Sciatic nerve (tissue), 2 donors: ENCODE measurements at regions not wholly inside any gene's neighbourhood (a gene's known extent, or its start where the extent isn't known, plus 50 kb on each side); places are given as distances from the start of the nearest gene placed in this dataset.
"Not testable (repeated sequence)": the region's sequence is repeated elsewhere in the genome, so short reads cannot be mapped to it uniquely, and the experiment has no call there.

ENCODE experiments used
- ATAC-seq: fragments of 200-7000 bp; cut with Tn5 transposase; one replicate; pipeline ENCODE4 v1.9.1; 2020; ENCODE audit warnings: mild to moderate bottlenecking, moderate library complexity
- DNase-seq: peaks from one replicate; pipeline ENCODE4 v3.0.0-alpha.2; 2020; ENCODE audit warnings: low spot score
- intact Hi-C: fragments of 100-400 bp; cut with DNase I; formaldehyde crosslinking; loops from one replicate; pipeline ENCODE4 v1.14.2; 2022
- donor health status: DM: no; HTN: no; CAD: no.
- donor health status: DM: no; HTN: no; CAD: no.

DNA sequence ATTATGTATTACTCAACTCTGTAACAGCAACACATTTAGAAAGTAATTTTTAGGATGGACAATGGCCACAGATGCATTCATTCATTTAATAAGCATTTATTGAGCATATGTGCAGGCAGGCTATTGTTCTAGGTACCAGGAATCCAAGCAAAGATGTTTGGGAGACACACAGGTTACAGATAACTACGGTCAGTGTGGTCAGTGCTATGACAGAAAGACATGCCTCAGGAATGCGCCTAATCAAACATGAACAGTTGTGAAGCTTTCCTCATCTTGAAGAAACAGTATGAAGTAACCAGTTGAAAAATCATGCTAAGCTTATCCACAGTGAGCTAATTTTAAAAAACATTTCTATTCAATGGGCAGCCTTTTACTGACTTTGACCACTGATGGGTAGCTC, 155.4 kb upstream of the CCDC54 start:
- intact Hi-C loops: no loop called here
- ATAC-seq: no peak

DNA sequence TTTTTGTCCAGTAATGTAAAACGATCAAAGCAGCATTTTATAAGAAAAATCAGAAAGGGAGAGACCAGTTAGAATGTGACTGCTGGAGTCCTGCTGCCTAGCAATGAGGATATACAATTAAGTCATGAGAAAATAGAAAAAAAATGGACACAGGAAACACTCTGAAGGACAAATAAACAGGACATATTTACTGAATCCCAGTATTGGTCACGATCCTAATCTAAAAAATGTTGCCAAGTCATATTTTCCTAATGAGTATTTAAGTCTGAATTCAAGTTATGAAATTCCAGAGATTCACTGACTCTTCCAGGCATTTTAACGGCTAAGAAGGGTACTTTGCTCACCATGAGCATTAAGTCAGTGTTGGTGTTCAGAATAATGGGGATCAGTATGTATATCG, 154.3 kb upstream of the CCDC54 start:
- DNase-seq (no peak), ATAC-seq (no peak)
- intact Hi-C loops: no loop called here

More for the DNA sequence above, 155.4 kb upstream of the CCDC54 start:
- no peak for DNase-seq

DNA sequence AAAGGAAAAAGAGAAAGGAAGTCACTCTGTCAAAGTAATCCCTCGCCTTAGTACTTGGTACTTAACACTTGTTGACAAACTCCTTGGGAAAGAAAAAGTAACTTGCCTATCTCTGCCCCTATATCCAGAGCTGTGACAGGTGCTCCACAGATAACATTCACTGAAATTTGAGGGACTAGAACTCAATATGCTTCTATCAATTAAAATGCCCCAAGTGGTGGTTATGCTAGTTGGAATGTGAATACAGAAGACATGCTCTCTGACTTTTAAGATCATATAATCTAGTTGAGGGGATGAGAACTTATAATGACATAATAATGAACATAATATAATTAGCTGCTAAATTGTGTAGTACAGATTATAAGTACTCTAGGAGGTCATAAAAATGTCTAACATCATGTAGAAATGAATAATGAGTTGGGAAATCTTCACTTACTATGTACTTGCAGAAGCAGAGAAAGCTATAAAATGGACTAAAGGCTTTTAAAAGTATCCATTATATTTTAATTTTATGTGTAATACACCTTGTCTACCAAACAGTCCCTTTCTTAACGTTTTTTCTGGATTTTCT, 153.1 kb upstream of the CCDC54 start:
- no peak for ATAC-seq

DNA sequence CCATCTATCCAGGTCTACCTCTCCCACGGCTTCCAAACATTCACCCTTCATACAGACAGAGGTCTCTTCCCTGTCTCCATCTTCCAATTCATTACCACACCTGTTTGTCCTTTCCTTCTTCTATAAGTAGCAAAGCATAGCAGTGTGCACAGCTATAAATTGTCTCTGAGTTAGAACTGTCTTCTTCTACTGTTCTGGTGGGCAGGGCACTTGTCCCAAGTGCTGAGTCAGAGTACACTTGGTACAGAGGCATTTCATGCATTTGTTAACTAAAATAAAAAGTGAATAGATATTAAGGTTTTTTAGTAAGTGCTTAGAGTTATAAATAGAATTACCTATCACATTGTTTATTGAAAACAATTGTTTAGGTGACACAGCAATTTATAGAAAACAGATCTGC, 150.1 kb upstream of the CCDC54 start:
- DNase-seq: no peak
- intact Hi-C loops: no loop called here
- ATAC-seq: no peak

More for the DNA sequence above, 153.1 kb upstream of the CCDC54 start:
- intact Hi-C loops: no loop called here
- no peak for DNase-seq

DNA sequence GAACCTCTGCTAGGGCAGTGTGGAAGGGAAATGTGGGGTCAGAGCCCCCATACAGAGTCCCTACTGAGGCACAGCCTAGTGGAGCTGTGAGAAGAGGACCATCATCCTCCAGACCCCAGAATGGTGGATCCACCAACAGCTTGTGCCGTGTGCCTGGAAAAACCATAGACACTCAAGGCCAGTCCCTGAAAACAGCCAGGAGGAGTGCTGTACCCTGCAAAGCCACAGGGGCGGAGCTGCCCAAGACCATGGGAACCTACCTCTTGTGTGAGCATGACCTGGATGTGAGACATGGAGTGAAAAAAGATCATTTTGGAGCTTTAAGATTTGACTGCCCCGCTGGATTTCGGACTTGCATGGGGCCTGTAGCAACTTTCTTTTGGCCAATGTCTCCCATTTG, 143.4 kb upstream of the CCDC54 start:
- DNase-seq, ATAC-seq, intact Hi-C loops: not testable (repeated sequence)

DNA sequence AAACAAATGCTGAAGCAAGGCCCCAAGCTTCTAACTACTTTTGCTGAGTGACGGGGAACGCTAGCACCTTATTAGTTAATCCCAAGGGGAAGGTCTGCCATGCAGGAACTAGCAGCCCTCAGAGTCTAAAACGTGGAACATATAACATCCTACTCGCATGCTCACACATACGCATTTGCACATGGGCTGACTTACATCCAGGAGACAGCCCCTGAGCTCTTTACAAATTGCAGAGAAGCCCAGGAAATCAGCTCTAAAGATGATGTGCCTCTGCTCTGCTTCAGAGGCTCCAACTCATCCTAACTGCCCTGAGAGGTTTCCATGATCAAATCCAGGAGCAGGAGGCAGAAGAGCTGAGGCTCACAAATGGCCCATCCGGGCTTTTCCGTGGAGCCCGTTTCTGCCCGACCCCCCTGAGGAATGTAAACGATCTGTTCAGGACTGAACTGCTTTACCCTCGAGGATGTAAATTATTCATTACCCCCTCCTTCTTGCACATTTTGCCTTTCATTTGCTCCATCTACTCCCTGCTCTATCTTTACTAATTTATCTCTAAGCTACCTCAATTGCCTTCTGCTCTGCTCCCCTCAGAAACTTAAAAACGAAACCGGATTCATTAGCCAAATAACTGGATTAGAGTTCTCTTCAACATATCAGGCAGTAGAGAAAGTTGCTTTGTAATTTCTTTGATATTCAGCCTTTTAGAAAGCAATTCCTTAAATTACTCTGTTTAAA, 141.9 kb upstream of the CCDC54 start:
- ATAC-seq (peak; percentile 25), DNase-seq (no peak)
- intact Hi-C loops: no loop called here

DNA sequence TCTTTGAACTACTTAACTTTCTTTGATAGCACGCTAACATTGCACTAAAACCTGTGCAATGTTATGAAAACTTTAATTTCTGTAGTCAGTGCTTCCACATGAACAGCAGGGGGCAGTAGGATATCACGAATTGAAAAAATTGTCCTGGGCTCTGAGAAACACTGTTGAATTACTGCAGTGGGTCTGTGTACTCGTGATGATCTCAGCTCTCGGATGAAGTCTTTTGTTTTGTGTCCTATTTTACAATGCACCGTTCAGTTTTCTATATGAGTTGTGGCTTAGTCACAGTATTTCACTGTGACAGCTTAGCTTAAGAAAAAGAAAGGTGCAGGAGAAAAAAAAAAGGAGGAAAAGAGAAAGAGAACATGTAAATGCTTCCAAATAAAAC, 141.3 kb upstream of the CCDC54 start:
- ATAC-seq (peak; percentile 88), DNase-seq (no peak)
- intact Hi-C loops: no loop called here

DNA sequence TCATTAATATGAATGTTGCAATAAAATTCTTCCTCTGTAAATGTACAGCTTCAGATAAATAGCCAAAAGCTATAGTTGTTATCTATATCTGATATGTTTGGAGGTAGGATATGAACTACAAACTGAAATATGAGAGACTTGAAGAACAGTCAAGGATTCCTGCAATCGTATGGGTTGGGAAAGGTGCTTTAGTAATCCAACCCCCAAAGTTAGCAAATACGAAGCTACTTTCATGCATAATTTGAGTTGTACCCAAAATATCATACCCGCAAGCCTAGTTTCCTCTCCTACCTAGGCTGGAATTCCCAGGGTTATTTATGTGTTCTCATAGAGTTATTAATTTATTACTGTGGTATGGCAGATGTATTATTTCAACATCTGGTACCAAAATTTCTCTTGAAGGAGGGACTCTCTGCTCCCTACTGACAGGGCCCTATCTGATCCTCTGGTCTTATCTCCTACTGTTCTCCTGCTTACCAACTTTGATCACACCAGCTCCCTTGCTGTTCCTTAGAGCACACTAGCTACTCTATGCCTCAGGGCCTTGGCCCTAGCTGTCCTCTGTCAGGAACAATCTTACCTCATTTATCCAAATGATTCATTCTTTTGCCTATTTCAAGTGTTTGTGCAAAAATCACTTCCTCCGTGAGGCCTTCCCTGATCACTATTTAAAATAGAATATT, 140.4 kb upstream of the CCDC54 start:
- DNase-seq (no peak), ATAC-seq (no peak)
- intact Hi-C loops: no loop called here

DNA sequence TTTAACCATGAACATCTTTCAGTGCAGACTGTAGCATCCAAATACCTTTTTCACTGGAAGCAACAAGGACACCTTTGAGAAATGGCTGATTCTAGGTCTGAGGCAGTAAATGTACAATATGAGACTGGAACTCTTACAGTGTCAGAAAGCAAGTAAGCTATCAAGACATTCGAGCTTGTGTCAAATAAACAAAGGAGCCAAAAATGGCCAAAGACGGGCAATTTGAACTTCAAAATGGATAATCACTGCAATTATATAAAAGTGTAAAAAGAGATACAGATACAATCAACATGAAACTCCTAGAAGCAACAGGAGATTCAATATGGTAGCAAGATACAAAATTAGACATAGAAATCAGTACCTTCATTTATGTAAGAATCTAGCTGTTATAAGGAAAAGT, 138.5 kb upstream of the CCDC54 start:
- no peak for DNase-seq
- intact Hi-C loops: no loop called here
- ATAC-seq: no peak

DNA sequence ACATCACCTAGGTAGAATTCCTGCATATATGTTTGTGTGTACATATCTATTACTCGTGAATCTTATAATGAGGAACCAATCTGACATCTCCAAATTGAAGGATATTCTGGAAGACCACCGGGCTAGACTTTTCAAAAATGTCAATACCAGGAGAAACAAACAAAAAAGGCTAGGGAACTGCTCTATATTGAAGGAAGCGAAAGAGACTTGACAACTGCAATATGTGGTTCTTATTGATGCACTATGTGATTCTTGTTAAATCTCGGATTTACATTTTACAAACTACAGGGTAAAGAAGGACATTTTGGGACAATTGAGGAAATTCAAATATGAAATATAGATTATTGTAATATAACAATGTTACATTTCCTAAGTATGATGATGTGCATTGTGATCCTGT, 137.5 kb upstream of the CCDC54 start:
- no peak for ATAC-seq
- intact Hi-C loops: no loop called here
- no peak for DNase-seq

DNA sequence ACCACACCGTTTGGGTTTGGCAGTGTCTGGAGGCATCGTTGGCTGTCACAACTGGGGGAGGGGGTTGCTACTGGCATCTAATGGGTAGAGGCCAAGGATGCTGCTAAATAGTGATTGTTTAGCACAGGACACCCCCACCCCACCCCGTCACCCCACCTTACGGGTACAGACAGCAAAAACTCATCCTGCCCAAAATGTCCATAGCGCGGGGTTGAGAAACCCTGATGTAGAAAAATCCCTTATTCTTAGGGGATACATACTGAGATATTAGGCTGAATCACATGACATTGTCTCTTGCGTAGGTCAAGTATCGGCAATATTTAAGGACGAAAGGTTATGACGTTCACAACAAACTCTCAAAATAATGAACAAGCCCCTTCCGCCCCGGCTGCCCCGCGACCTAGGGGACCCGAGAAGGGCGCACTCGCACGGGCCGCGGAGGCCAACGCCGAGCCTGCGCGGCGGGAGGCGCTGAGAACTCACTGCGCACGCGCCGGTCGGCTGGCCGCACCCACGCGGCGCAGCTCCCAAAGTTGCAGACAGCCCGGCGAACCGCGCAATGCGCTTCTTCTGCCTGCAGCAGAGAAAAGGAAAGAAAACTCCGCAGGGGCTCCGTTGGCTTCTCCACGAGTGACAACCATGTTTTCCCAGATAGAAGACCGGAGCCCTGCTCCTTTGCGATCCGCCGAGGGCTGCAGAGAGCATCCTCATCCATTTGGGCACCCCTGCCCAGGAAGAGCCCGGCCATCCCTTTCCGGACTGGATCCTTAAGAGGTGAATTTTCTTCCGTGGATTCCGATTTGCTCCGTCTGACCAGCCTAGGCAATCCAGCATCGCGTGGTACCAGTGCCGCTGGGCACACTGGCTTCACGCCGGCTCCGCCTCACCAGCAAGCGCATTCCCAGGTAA, 136.8 kb upstream of the CCDC54 start:
- intact Hi-C loops: no loop called here
- ATAC-seq (peak; percentile 96), DNase-seq (peak; percentile 87)

DNA sequence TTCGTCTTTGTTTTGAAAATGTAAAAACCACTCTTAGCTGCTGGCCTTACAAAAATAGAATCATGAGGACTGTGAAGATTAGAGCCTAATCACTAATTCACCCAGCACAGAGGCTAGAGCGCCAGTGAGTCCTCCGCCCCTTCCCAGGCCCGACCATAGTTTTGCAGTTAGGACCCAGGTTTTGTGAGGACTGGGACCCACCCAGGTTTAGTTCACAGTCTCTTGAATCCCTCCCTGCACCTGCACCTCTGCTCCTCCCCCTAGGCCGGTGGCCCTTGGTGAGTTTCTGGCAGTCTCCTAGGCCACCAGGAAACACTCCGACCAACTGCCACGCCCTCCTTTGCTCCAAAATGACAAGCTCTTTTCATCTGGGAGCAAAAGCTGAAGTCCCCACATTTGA, 136.0 kb upstream of the CCDC54 start:
- no peak for DNase-seq
- ATAC-seq: peak; percentile 72
- intact Hi-C loops: no loop called here

DNA sequence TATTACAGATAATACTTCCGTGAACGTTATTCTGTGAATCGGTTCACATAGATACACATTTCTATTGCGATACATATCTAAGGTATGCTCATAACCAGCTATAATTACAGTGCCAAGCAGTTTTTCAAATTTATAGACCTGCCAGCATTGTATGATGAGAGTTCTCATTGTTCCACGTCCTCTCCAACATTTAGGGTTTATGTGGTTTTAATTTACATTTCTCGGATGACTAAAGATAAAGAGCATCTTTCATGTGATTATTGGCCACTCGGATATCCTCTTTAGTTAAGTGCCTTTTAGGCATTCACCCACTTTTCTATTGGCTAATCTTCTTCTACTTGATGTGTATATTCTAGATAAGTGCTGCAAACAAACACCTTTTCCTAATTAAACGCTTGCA, 134.7 kb upstream of the CCDC54 start:
- intact Hi-C loops: no loop called here
- DNase-seq (no peak), ATAC-seq (no peak)

DNA sequence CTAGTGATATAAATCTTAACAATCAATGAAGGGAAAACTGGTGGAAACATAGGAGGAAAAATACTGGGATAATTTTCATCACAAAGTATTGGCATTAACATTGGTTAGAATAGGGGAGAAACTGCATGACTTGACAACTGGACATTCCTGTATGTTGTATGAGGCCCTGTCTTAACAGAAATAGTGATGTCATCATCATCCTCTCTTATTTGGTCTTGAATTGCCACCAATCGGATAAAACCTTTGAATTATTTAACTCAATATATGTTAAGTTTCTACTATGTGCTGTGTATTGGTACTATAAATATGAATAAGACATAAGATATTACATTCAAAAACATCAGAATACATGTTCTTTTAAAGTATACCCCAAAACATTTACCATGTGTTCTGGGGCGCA, 130.1 kb upstream of the CCDC54 start:
- intact Hi-C loops: no loop called here
- ATAC-seq (no peak), DNase-seq (no peak)

DNA sequence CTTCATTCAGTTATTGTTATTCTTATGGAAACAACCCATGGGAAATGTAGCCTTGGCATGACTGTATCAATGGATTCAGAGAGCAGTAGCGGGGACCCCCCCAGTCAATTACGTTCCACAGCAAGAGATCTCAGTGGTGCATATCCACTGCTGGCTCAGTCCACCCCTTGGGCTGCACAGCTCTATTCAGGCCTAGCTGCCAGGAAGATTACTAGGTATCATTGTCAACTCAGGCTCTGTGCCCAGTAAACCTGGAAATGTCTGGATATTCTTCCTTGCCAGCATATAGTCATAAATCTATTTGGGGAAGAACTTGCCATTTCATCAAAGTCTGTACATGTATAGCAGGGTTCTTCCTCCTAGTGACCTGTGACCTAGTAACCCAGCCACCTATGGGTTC, 128.1 kb upstream of the CCDC54 start:
- no peak for ATAC-seq
- intact Hi-C loops: no loop called here
- no peak for DNase-seq

DNA sequence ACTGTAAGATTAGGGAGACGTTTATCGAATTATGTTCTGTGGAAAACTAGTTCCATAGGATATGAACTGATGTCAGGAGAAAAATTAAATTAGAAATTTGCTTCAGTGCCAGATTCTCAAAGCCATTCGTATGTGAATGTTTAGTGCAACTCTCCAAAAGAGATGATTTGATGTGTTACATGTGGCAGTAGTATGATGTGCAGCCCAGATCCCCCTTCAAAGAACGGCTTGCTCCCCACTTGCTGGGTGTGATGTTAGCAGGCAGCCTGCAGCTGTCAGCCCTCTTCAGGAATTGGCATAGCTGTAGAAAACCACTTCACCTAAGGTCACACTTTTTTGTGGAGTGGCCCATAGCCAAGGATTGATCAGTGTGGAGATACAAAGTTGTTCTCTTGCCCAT, 127.0 kb upstream of the CCDC54 start:
- DNase-seq (no peak), ATAC-seq (no peak)
- intact Hi-C loops: no loop called here

DNA sequence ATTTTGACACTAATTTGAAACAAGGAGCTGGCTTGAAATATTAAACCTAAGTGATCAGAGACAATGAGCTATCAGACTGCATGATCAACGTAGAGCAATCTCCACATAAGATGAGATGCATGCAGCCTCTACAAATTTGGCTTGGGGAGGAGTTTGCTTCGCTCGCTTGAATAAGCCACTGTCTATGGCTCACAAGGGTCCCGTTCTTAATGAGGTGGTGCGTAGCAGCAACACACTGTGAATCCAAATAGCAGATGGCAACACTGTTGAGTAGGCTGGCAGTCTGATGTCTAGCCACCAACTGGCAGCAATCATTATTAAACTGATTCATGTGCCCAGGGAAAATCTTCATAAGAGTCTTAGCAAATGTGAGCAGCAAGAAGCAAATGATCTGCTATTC, 125.4 kb upstream of the CCDC54 start:
- ATAC-seq: no peak
- intact Hi-C loops: no loop called here
- DNase-seq: no peak

DNA sequence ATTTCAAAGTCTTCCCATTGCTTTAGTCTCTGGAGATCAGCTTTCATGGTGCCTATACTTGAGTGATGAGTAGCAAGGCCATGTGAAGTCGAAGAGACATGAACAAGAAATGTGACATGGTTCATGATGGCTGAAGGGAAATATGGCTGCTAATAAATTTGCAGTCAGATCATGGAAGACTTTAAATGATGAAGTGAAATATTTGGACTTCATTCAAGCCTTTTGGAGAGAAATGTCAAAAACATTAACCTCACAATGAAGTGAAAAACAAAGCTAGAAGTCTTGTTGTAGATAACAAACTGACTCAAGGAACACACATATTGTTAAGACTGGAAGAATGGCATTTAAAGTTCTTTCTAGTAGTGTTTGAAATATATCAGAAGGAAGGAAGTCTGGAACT, 120.3 kb upstream of the CCDC54 start:
- intact Hi-C loops: no loop called here
- DNase-seq: no peak
- no peak for ATAC-seq

DNA sequence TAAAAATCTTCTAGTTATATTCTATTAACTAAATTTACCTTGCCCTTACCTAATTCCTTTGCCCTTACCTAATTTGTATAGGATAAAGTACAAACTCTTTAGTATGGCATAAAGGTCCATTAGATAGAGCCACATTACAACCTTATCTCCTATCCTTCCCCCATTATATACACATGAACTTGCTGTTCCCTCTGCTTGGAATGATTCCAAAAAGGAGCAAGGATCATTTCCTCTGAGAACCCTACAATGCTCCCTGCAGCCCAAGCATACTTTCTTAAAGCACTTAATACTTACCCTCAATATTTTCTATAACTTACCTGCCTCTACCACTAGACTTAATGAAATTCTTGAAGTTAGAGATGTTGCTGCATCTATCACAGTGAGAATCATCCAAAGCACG, 118.9 kb upstream of the CCDC54 start:
- DNase-seq (no peak), ATAC-seq (peak; percentile 38)
- intact Hi-C loops: no loop called here

DNA sequence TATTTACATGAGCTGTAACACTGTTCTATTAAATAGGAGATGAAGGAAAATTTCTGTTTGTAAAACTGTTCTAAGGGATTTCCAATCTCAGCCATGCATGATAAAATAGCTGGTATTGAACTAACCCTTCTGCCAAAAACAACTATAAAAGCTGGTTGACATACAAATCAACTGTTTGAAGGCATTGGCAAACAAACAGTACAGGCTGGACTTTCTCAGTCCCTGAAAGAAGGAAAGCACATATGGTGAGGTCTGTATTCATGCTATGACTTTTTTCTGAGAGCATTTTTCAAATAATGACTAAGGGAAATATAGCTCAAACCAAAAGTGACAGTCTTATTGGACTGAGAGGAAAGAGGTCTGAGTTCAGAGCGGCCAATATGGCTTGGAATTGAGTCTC, 117.0 kb upstream of the CCDC54 start:
- DNase-seq: no peak
- intact Hi-C loops: no loop called here
- no peak for ATAC-seq
